HEK293 (cell line): ENCODE measurements at regions not wholly inside any gene's neighbourhood (a gene's known extent, or its start where the extent isn't known, plus 50 kb on each side); places are given as distances from the start of the nearest gene placed in this dataset.

ENCODE experiments used
- GLIS1 ChIP-seq: fragments of 450-650 bp; formaldehyde crosslinking; IDR thresholded peaks from 2 replicates; pipeline ENCODE4 v1.5.1; 2016; ENCODE audit warnings: missing biosample characterization, missing genetic modification characterization
- KLF1 ChIP-seq: fragments of 450-650 bp; formaldehyde crosslinking; IDR thresholded peaks from 2 replicates; pipeline ENCODE4 v1.5.1; 2016; ENCODE audit warnings: missing biosample characterization, missing genetic modification characterization
- ZNF302 ChIP-seq: fragments of 450-650 bp; formaldehyde crosslinking; IDR thresholded peaks from 2 replicates; pipeline ENCODE4 v1.5.1; 2016; ENCODE audit warnings: missing biosample characterization, missing genetic modification characterization, low read depth

DNA sequence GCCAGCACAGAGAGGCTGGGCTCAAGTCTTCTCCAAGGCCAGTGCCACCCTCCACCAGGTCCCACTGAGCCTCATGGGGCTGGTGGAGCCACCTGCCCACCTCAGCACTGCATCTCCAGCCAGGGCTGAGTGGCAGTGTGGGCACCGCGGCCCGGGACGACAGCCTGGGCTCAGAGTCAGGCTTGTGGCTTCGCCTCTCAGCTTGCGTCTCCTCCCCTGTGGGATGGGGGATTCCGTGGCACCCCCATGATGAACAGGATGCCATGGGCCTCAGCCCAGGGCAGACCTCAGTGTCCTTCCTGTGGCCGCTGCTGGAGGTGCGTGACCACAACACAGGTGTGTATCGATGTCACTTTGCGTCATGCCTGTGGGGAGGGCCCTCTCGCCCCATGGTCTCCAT, 136.4 kb upstream of the PPP1R26 start:
- TF ChIP-seq KLF1 (tag by site-specific recombination) (no peak), GLIS1 (tag by site-specific recombination) (no peak), ZNF302 (no peak)
